Trophoblast cell (in vitro differentiated cells and primary cell): ENCODE measurements at regions not wholly inside any gene's neighbourhood (a gene's known extent, or its start where the extent isn't known, plus 50 kb on each side); places are given as distances from the start of the nearest gene placed in this dataset.

ENCODE experiments used
- DNase-seq, 2 donors: peaks; one replicate each; pipeline ENCODE4 v3.0.0-alpha.2; 2016
- H2AFZ ChIP-seq: 2 replicates; pipeline ENCODE4 v1.6.1; 2013; ENCODE audit warnings: low read length, moderate library complexity, mild to moderate bottlenecking; ENCODE audit not compliant: insufficient read depth, poor library complexity
- H2AK5ac ChIP-seq: 2 replicates; pipeline ENCODE4 v1.6.1; 2013; ENCODE audit warnings: mild to moderate bottlenecking, low read length
- H2BK120ac ChIP-seq: 2 replicates; pipeline ENCODE4 v1.6.1; 2013; ENCODE audit warnings: low read length, mild to moderate bottlenecking, moderate library complexity; ENCODE audit not compliant: insufficient read depth, poor library complexity
- H2BK12ac ChIP-seq: 2 replicates; pipeline ENCODE4 v1.6.1; 2013; ENCODE audit warnings: mild to moderate bottlenecking, low read length, moderate library complexity
- H2BK5ac ChIP-seq: 2 replicates; pipeline ENCODE4 v1.6.1; 2013; ENCODE audit warnings: low read length, low read depth, moderate library complexity, mild to moderate bottlenecking; ENCODE audit not compliant: poor library complexity
- H3K14ac ChIP-seq: 2 replicates; pipeline ENCODE4 v1.6.1; 2013; ENCODE audit warnings: mild to moderate bottlenecking, low read length
- H3K18ac ChIP-seq: 2 replicates; pipeline ENCODE4 v1.6.1; 2013; ENCODE audit warnings: mild to moderate bottlenecking, low read length
- H3K23ac ChIP-seq: 2 replicates; pipeline ENCODE4 v1.6.1; 2013; ENCODE audit warnings: low read length
- H3K27ac ChIP-seq: 2 replicates; pipeline ENCODE4 v1.5.1; 2013; ENCODE audit warnings: low read depth, mild to moderate bottlenecking, inconsistent platforms, low read length, moderate library complexity
- H3K27me3 ChIP-seq: 2 replicates; pipeline ENCODE4 v1.6.1; 2013; ENCODE audit warnings: inconsistent platforms, mild to moderate bottlenecking, low read length, moderate library complexity; ENCODE audit not compliant: insufficient read depth
- H3K36me3 ChIP-seq, 2 experiments: 1 replicate in 1 of 2; 2 replicates in 1 of 2; pipeline ENCODE4 v1.6.1; 2013; ENCODE audit warnings: low read length in 2 of 2, mild to moderate bottlenecking in 2 of 2, moderate library complexity in 1 of 2; ENCODE audit not compliant: insufficient read depth in 2 of 2, control insufficient read depth in 1 of 2
- H3K4ac ChIP-seq: 2 replicates; pipeline ENCODE4 v1.6.1; 2013; ENCODE audit warnings: low read depth, mild to moderate bottlenecking, low read length, moderate library complexity
- H3K4me1 ChIP-seq, 2 experiments: 1 replicate in 1 of 2; 2 replicates in 1 of 2; pipeline ENCODE4 v1.6.1; 2013; ENCODE audit warnings: low read length in 2 of 2, mild to moderate bottlenecking in 2 of 2, moderate library complexity in 1 of 2; ENCODE audit not compliant: insufficient read depth in 2 of 2, control insufficient read depth in 1 of 2
- H3K4me2 ChIP-seq: 2 replicates; pipeline ENCODE4 v1.6.1; 2013; ENCODE audit warnings: inconsistent platforms, mild to moderate bottlenecking, low read length, moderate library complexity
- H3K4me3 ChIP-seq: 2 replicates; pipeline ENCODE4 v1.5.1; 2013; ENCODE audit warnings: mild to moderate bottlenecking, low read depth, low read length, inconsistent platforms
- H3K79me1 ChIP-seq: one replicate; pipeline ENCODE4 v1.6.1; 2013; ENCODE audit warnings: low read length
- H3K79me2 ChIP-seq: 2 replicates; pipeline ENCODE4 v1.6.1; 2013; ENCODE audit warnings: low read length, mild to moderate bottlenecking; ENCODE audit not compliant: control insufficient read depth, insufficient read depth, poor library complexity
- H3K9ac ChIP-seq: 2 replicates; pipeline ENCODE4 v1.6.1; 2013; ENCODE audit warnings: mild to moderate bottlenecking, low read length
- H3K9me3 ChIP-seq: 2 replicates; pipeline ENCODE4 v1.6.1; 2013; ENCODE audit warnings: low read depth, mild to moderate bottlenecking, control low read depth, inconsistent platforms, low read length; ENCODE audit not compliant: insufficient read depth
- H4K12ac ChIP-seq: 2 replicates; pipeline ENCODE4 v1.6.1; 2013; ENCODE audit warnings: low read depth, mild to moderate bottlenecking, low read length, moderate library complexity
- H4K8ac ChIP-seq: 2 replicates; pipeline ENCODE4 v1.6.1; 2013; ENCODE audit warnings: low read depth, mild to moderate bottlenecking, low read length, moderate library complexity
- H4K91ac ChIP-seq: one replicate; pipeline ENCODE4 v1.6.1; 2013; ENCODE audit warnings: low read depth, mild to moderate bottlenecking, low read length, moderate library complexity
- WGBS: extraction: QIAGEN DNeasy Blood & Tissue Kit; methylation state at CpG from one replicate; pipeline ENCODE4 v1.1.7; 2013; ENCODE audit warnings: missing lambda C conversion rate; ENCODE audit not compliant: insufficient read length, insufficient coverage; ENCODE audit errors: extremely low coverage; 5-methylcytosine and 5-hydroxymethylcytosine counted together

GRCh38 chr4:23429497-23429896 lies 460.4 kb downstream of the PPARGC1A start:
- Histone ChIP-seq H3K14ac (no peak overlapping the region), H3K27ac (no peak overlapping the region), H3K23ac (no peak overlapping the region), H3K4me2 (no peak overlapping the region), H3K18ac (no peak overlapping the region), H4K8ac (no peak overlapping the region), H2BK12ac (no peak overlapping the region), H3K79me1 (no peaks in the 10 kb centered on the region), H3K36me3 (no peaks in the 10 kb centered on the region), H3K27me3 (no peaks in the 10 kb centered on the region), H3K4me3 (no peak overlapping the region), H3K9me3 (no peaks in the 10 kb centered on the region), H2BK5ac (no peak overlapping the region), H4K91ac (no peak overlapping the region), H3K79me2 (no peaks in the 10 kb centered on the region), H3K4me1 (no peaks in the 10 kb centered on the region), H2BK120ac (no peak overlapping the region), H3K9ac (no peak overlapping the region), H2AFZ (no peak overlapping the region), H2AK5ac (no peak overlapping the region), H3K4ac (no peak overlapping the region), H4K12ac (no peak overlapping the region)
- DNase-seq, result no peak

- Histone ChIP-seq H2BK120ac (no peak overlapping the region), H4K12ac (no peak overlapping the region)
Measured at GRCh38 chr4:23425570-23425969, 464.3 kb downstream of the PPARGC1A start.

GRCh38 chr4:23423540-23423939 lies 466.3 kb downstream of the PPARGC1A start:
- Histone ChIP-seq H3K27me3 (no peaks in the 10 kb centered on the region), H3K36me3 (no peaks in the 10 kb centered on the region), H3K4me3 (no peak overlapping the region), H3K23ac (no peak overlapping the region), H3K79me2 (no peaks in the 10 kb centered on the region), H3K9me3 (no peaks in the 10 kb centered on the region), H4K12ac (no peak overlapping the region), H4K8ac (no peak overlapping the region), H2AFZ (no peak overlapping the region), H3K27ac (no peak overlapping the region), H2BK120ac (no peak overlapping the region), H2BK12ac (no peak overlapping the region), H3K9ac (no peak overlapping the region), H2AK5ac (no peak overlapping the region), H3K79me1 (no peaks in the 10 kb centered on the region), H3K18ac (no peak overlapping the region), H3K4me2 (no peak overlapping the region), H4K91ac (no peak overlapping the region), H3K4ac (no peak overlapping the region), H3K14ac (no peak overlapping the region), H2BK5ac (no peak overlapping the region), H3K4me1 (no peaks in the 10 kb centered on the region)
- no CpG with 5 or more reads among the region's 3 CpGs for WGBS
- DNase-seq, result no peak

More at GRCh38 chr4:23425570-23425969, 464.3 kb downstream of the PPARGC1A start:
- no peak for DNase-seq
- Histone ChIP-seq H2BK12ac (no peak overlapping the region), H3K36me3 (no peaks in the 10 kb centered on the region), H2BK5ac (no peak overlapping the region), H3K79me1 (no peaks in the 10 kb centered on the region), H2AFZ (no peak overlapping the region), H2AK5ac (no peak overlapping the region), H4K91ac (no peak overlapping the region), H3K4me3 (no peak overlapping the region), H3K14ac (no peak overlapping the region), H3K4ac (no peak overlapping the region), H3K18ac (no peak overlapping the region), H3K4me2 (no peak overlapping the region), H3K9me3 (no peaks in the 10 kb centered on the region), H4K8ac (no peak overlapping the region), H3K79me2 (no peaks in the 10 kb centered on the region), H3K23ac (no peak overlapping the region), H3K27ac (no peak overlapping the region), H3K9ac (no peak overlapping the region), H3K4me1 (no peaks in the 10 kb centered on the region), H3K27me3 (no peaks in the 10 kb centered on the region)

- H3K27ac ChIP-seq, result no peak overlapping the region
- H3K23ac ChIP-seq, result no peak overlapping the region
- H4K91ac ChIP-seq, result no peak overlapping the region
- H3K9ac ChIP-seq, result no peak overlapping the region
- no CpG with 5 or more reads among the region's 1 CpG for WGBS
- no peak overlapping the region for H2BK120ac ChIP-seq
- no peak overlapping the region for H3K4ac ChIP-seq
- H3K27me3 ChIP-seq, result no peaks in the 10 kb centered on the region
- no peaks in the 10 kb centered on the region for H3K4me1 ChIP-seq
- no peaks in the 10 kb centered on the region for H3K79me2 ChIP-seq
- H3K9me3 ChIP-seq, result no peaks in the 10 kb centered on the region
- H3K18ac ChIP-seq, result no peak overlapping the region
- H2AFZ ChIP-seq, result no peak overlapping the region
- no peak overlapping the region for H2AK5ac ChIP-seq
- no peak overlapping the region for H2BK12ac ChIP-seq
- H3K79me1 ChIP-seq, result no peaks in the 10 kb centered on the region
- H3K14ac ChIP-seq, result no peak overlapping the region
- DNase-seq, result no peak
- H3K36me3 ChIP-seq, result no peaks in the 10 kb centered on the region
- H3K4me3 ChIP-seq, result no peak overlapping the region
- H2BK5ac ChIP-seq, result no peak overlapping the region
- no peak overlapping the region for H4K12ac ChIP-seq
- H4K8ac ChIP-seq, result no peak overlapping the region
- no peak overlapping the region for H3K4me2 ChIP-seq
Measured at GRCh38 chr4:23422878-23423277, 467.0 kb downstream of the PPARGC1A start.

GRCh38 chr4:23413631-23414030 lies 476.2 kb downstream of the PPARGC1A start:
- H3K27ac ChIP-seq, result no peak overlapping the region
- H3K4me3 ChIP-seq, result no peak overlapping the region
- no peak overlapping the region for H3K4me2 ChIP-seq
- peaks cover 3% of the 10 kb centered on the region for H3K9me3 ChIP-seq
- no peak overlapping the region for H2AK5ac ChIP-seq
- no peaks in the 10 kb centered on the region for H3K27me3 ChIP-seq
- no peak overlapping the region for H2AFZ ChIP-seq
- no peak overlapping the region for H3K9ac ChIP-seq
- no peak overlapping the region for H3K14ac ChIP-seq
- H3K4me1 ChIP-seq, result no peaks in the 10 kb centered on the region
- DNase-seq, result no peak
- H2BK5ac ChIP-seq, result no peak overlapping the region
- H3K79me1 ChIP-seq, result no peaks in the 10 kb centered on the region
- no peak overlapping the region for H2BK12ac ChIP-seq
- no peak overlapping the region for H4K91ac ChIP-seq
- H3K23ac ChIP-seq, result no peak overlapping the region
- H3K36me3 ChIP-seq, result no peaks in the 10 kb centered on the region
- H3K79me2 ChIP-seq, result no peaks in the 10 kb centered on the region
- H3K18ac ChIP-seq, result no peak overlapping the region
- WGBS, result no CpG with 5 or more reads among the region's 3 CpGs
- H2BK120ac ChIP-seq, result no peak overlapping the region
- no peak overlapping the region for H4K8ac ChIP-seq
- H4K12ac ChIP-seq, result no peak overlapping the region
- H3K4ac ChIP-seq, result no peak overlapping the region
